ENCODE measurements at regions not wholly inside any gene's neighbourhood (a gene's known extent, or its start where the extent isn't known, plus 50 kb on each side); places are given as distances from the start of the nearest gene placed in this dataset.
A peak's percentile ranks its signal among the peaks of the same experiment; 100 is the strongest.

GRCh38 chr9:32247168-32247567, 137.3 kb upstream of the ACO1 start:
- no peak for DNase-seq

GRCh38 chr9:32248189-32248712, 136.2 kb upstream of the ACO1 start:
- DNase-seq, result no peak

GRCh38 chr9:32251539-32251938, 132.9 kb upstream of the ACO1 start:
- peak; percentile 34 for DNase-seq

GRCh38 chr9:32253731-32254130, 130.7 kb upstream of the ACO1 start:
- no peak for DNase-seq

GRCh38 chr9:32255026-32255425, 129.4 kb upstream of the ACO1 start:
- no peak for DNase-seq

GRCh38 chr9:32258482-32258881, 126.0 kb upstream of the ACO1 start:
- DNase-seq, result no peak

GRCh38 chr9:32260151-32260862, 124.1 kb upstream of the ACO1 start:
- DNase-seq, result no peak

- DNase-seq, result no peak
These were observed 120.1 kb upstream of the ACO1 start for GRCh38 chr9:32264170-32264864.

- no peak for DNase-seq
These were observed 119.4 kb upstream of the ACO1 start for GRCh38 chr9:32265037-32265436.

- no peak for DNase-seq
These were observed 105.5 kb upstream of the ACO1 start for GRCh38 chr9:32278991-32279390.

GRCh38 chr9:32289756-32290155, 94.7 kb upstream of the ACO1 start:
- DNase-seq, result no peak

- DNase-seq, result no peak
These were observed 93.1 kb upstream of the ACO1 start for GRCh38 chr9:32291370-32291769.

GRCh38 chr9:32292611-32293010, 91.8 kb upstream of the ACO1 start:
- no peak for DNase-seq

- DNase-seq, result no peak
These were observed 91.4 kb upstream of the ACO1 start for GRCh38 chr9:32293091-32293490.

GRCh38 chr9:32294106-32294505, 90.3 kb upstream of the ACO1 start:
- DNase-seq, result no peak

- no peak for DNase-seq
These were observed 84.1 kb upstream of the ACO1 start for GRCh38 chr9:32300373-32300772.

- DNase-seq, result no peak
These were observed 79.9 kb upstream of the ACO1 start for GRCh38 chr9:32304495-32304894.

- DNase-seq, result no peak
These were observed 78.4 kb upstream of the ACO1 start for GRCh38 chr9:32306006-32306405.

GRCh38 chr9:32319312-32319929, 65.0 kb upstream of the ACO1 start:
- DNase-seq, result no peak

- DNase-seq, result no peak
These were observed 61.8 kb upstream of the ACO1 start for GRCh38 chr9:32322622-32323021.

- no peak for DNase-seq
These were observed 58.3 kb upstream of the ACO1 start for GRCh38 chr9:32326146-32326545.

- DNase-seq, result no peak
These were observed 53.2 kb upstream of the ACO1 start for GRCh38 chr9:32331240-32331639.

- no peak for DNase-seq
These were observed 50.3 kb upstream of the ACO1 start for GRCh38 chr9:32334112-32334511.
